NCI-H146 treated with DMSO at 0.1 percent for 48 hours (cell line): ENCODE measurements at regions not wholly inside any gene's neighbourhood (a gene's known extent, or its start where the extent isn't known, plus 50 kb on each side); places are given as distances from the start of the nearest gene placed in this dataset.
"Not testable (repeated sequence)": the region's sequence is repeated elsewhere in the genome, so short reads cannot be mapped to it uniquely, and the experiment has no call there.

Experiments used
- DNase-seq: peaks from one replicate; lab custom pipeline; 2025; ENCODE audit not compliant: unreplicated experiment; lab: John Stamatoyannopoulos, UW

DNA sequence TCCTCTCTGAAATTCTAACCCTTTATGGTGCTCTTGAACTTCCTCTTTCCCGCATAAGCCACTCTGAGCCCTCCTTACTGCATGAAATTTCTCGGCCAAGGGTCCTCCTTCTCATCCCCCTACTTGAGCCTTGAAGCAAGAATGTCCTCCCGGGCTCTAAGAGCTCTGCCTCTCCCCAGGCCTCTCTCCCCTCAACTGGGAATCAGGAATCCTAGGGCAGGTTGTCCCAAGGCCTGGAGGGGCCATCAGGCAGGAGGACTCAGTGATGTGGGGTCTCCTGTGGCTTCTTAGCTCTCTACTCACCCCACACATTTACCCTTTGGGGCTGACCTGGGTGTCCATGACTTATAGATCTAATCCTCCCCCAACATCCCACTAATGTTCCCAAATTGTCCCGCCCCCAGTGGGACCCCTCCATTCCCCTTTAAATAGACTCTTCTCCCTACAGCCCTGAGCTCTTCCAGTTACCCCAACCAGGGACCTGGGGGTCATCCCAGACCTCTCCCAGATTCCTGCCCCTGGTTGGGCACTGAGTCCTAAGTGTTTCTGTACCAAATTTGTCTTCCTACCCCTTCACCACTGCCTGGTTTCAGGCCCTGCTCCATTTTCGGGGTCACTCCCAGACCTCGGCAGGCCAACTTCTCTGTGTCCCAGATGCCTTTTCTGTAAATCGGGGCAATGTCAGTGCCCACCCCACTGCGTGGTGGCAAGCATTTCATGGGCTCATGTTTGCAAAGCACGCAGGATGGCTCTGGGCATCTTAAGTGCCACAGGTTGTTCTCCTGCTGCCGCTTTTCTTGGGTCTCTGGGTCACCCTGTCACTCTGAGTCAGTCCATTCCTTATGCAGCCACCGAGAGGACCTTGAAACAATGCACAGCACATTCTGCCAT, 171.2 kb downstream of the ASB1 start:
- DNase-seq, result no peak

DNA sequence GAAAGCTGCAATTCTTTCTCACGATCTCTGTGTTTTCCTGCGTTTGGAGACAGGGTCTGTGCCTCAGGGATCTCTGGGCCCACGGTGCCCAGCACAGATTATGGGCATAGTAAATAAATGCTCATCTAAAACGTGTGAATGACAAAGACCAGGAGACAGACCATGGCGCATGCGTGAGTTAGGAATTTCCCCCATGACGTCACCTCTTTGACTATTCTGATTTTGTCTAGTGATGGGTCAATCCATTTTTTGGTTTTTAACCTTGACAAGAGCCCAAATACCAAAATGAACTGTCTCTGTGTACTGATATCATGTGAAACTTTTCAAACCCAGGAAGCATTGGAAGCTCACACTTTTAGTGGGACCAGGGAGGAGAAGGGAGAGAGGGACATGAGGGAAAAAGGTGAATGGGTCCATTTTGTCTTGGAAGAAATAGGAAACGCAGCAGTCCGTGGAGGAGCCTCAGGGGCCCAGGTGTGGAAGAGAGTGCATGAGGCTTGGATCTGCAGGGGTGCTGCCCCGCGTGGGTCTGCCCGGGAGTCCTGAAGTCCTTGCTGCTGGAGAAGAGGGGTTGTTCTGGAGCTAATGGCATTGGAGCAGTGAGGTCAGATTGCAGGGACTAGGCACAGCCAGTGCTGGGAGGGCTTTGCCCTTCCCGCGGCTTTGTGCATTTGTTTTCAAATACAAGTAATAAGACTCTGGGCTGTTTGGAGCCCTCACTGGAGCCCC, 172.2 kb downstream of the ASB1 start:
- DNase-seq, result no peak

DNA sequence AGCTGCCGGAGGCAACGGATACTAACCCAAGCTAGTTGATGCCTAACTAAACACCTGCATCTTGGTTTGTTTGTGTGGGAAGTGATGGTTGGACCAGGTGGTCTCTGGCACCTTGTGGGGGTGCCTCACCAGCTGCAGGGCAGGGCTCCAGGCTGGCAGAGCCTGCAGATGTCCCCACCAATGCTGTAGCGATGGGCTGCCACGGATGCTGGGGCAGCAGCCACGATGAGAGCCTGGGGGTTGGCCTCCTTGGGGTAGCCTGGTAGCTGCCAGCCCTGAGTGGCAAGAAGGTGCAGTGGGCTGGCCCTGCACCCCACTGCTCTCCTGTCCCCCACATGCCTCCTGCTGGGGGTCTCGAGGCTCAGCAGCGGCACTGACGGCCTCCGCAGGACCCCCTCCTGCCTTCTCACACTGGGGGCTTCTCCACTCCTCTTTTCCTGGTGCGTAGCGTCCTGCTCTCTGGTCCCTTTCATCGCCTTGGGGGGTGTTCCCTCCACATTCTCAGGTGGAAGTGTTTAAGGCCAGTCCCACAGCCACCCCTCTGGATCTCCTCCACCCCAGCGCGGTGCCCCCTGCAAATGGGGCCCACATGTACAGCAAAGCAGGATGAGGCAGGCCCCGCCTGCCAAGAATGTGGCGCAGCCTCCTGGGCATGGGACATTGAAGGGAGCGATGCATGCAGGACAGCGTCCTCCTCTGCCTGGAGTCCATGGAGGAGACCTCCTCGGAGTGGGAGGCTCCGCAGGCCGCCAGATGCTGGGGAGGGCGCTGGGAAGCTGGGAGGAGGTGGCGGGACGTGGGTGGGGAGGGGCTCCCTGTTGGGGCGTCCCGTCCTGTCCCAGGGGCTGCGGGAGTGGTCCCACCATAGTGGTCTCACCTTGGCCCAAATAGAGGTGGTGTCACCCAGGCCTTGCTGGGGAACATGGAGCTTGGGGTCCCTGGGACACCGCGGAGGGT, 173.1 kb downstream of the ASB1 start:
- no peak for DNase-seq

GRCh38 chr2:238600506-238601432, 174.0 kb downstream of the ASB1 start:
- DNase-seq, result no peak

DNA sequence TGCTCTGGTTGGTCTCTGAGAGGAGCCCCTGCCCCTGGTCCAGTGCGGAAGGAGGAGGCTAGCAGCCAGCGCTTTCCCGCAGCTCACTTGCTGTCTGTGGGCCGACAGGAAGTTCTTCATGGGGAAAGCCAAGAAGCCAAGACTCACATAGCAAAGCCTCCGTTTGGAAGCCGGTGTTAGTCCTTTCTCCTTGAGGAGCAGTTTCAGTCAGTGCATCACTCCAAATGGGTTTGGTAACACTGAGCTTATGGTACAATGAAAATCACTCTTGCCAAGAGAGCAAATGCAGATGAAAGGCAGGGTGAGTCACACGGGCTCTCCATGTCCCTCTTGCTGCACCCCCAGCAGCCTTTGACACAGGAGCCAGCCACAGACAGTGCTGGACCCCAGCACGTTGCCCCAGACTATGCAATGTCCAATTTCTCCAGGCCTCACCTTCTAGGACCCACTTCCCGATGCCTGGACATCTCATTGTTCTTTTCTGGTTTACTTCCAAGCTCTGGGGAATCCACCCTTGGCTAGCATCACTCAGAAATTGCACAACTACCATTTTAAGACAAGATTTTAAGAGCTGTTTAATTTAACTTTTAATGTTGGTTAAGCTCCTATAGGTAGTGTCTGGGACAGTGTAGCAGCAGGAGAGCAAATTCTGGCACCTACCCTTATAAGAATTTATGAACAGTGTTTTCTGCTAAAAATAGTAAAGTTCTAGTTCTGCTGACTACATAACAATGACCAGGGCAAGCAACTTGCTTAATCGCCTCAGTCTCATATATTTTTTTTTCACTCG, 174.9 kb downstream of the ASB1 start:
- DNase-seq, result no peak

- no peak for DNase-seq
Observed at GRCh38 chr2:238602223-238602960, 175.7 kb downstream of the ASB1 start.

DNA sequence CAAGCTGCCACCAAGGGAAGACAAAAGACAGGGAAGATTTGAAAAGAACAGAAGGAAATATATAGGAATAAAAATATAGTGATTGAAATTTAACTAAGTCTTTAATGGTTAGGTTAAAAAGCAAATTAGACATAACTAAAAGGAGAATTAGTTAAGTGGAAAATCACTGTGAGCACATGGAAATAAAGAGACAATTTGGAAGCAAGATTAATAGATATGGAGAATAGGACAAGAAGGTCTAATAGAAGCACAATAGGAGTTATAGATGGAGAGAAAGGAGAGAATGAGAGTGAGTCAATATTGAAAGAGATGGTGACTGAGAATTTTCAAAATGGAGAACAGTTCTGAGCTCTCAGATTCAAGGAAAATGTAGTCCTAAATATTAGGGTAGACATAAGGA, 176.9 kb downstream of the ASB1 start:
- no peak for DNase-seq

DNA sequence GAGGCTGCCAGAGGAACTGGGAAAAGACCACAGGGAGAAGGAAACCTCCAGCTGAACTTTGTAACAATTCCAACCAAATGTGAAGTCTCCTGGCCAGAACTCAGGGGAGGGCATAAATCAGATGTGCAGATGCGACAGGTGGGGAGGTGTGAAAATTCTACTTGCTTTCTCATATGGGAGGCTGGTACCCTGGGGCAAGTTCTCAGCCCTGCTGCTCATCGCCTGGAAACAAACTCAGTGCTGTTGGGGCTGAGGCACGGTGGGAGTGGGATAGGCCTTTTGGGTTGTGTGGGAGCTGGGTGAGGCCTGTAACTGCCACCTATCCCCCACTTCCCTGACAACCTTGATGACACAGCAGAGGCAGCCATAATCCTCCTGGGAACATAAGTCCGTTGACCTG, 179.6 kb downstream of the ASB1 start:
- DNase-seq, result no peak

- no peak for DNase-seq
Observed at GRCh38 chr2:238613610-238614009, 186.9 kb downstream of the ASB1 start.

- DNase-seq, result no peak
Observed at GRCh38 chr2:238614376-238614775, 187.6 kb downstream of the ASB1 start.

GRCh38 chr2:238615187-238615586, 188.5 kb downstream of the ASB1 start:
- DNase-seq, result no peak

DNA sequence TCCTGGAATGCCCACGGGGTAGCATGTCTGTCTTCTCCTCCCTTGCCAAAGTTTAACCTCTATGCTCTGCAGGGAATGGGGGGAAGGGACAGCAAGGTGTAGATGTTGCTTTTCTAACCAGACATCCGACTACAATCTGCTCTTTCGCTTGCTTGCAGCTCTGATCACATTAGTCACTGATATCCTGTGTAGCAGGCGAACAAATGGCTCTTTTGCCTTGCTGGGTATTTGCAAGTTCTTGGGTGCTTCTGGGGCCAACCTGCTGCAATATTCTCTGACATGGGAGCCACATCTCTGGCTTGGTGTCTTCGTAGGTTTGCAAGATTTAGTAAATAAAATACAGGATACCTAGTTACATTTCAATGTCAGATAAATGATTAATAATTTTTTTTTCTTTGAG, 190.0 kb downstream of the ASB1 start:
- no peak for DNase-seq

GRCh38 chr2:238618494-238619283, 192.0 kb downstream of the ASB1 start:
- not testable (repeated sequence) for DNase-seq

- no peak for DNase-seq
Observed at GRCh38 chr2:238627899-238628298, 201.2 kb downstream of the ASB1 start.

DNA sequence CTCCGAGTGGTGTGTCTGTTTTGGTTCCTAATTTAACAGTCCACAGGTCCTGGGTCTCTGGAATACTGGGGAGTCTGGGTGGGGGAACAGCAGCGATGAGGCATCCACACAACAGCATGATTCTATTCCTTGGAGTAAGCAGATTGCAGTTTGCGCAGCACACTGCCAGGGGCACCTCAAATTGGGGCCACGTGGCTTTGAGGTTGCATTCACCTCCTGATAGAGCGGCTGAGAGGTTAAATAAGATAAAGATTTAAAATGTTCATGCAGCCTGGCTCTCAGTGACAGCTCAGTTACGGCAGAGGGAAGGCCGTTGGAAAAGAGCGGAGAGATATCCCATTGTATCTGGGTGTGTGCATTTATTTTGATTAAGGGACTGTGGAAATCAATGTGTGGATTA, 202.3 kb downstream of the ASB1 start:
- no peak for DNase-seq

DNA sequence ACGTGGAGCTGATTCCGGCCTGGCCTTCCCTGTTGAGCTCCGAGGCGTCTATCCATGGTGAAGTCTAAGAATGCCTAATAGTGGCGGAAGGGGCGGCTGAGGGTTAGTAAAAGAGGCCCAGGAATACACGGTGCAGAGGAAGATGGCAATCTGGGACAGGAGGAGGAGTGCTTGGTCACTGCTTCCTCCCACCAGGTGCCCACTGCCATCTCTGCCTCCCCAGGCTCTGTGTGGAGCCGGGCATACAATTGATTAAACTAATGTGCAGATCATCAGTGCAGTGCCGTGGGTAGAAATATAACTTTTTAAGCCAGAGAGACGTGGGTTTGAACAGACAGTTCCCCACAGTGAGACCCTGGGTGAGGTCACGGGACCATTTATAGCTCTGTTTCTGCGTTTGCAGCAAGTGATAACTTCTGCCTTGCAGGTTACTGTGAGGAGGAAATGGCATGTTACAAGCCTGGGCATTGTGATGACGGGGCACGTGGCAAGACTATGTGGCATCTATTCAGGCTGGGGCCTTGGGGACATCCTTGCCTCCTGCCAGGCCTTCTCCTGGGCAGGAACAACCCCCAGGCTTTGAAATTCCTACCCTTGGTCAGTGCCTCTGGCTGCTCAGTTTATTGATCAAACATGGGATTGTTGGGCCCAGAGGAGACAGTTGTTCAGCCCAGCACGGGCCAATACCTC, 204.9 kb downstream of the ASB1 start:
- DNase-seq, result no peak
